Upper lobe of left lung (tissue), 6 donors: ENCODE measurements at regions not wholly inside any gene's neighbourhood (a gene's known extent, or its start where the extent isn't known, plus 50 kb on each side); places are given as distances from the start of the nearest gene placed in this dataset.

Experiments
- ATAC-seq, 2 donors: fragments of 200-7000 bp; cut with Tn5 transposase; one replicate each; pipeline ENCODE4 v1.9.1; 2022; ENCODE audit warnings: mild to moderate bottlenecking in 2 of 2, moderate library complexity in 2 of 2; ENCODE audit not compliant: low FRiP score in 2 of 2
- DNase-seq, 2 donors: peaks; one replicate each; pipeline ENCODE4 v3.0.0-alpha.2; 2019 to 2020
- H3K27ac ChIP-seq, 4 donors: fragments of 200-600 bp; sonication (generic); one replicate each; pipeline ENCODE4 v1.5.1; 2016 to 2019
- H3K27me3 ChIP-seq, 4 donors: fragments of 200-600 bp; sonication (generic); one replicate each; pipeline ENCODE4 v1.5.1; 2017 to 2019
- H3K36me3 ChIP-seq, 4 donors: fragments of 200-600 bp; sonication (generic); one replicate each; pipeline ENCODE4 v1.5.1; 2016 to 2019
- H3K4me1 ChIP-seq, 4 donors: fragments of 200-600 bp; sonication (generic); one replicate each; pipeline ENCODE4 v1.5.1; 2018 to 2019
- H3K4me3 ChIP-seq, 4 donors: fragments of 200-600 bp; sonication (generic); one replicate each; pipeline ENCODE4 v1.5.1; 2017 to 2019; ENCODE audit warnings: mild to moderate bottlenecking in 2 of 4, moderate library complexity in 1 of 4
- H3K9me3 ChIP-seq, 4 donors: fragments of 200-600 bp; sonication (generic); one replicate each; pipeline ENCODE4 v1.5.1; 2018 to 2019
- CTCF ChIP-seq, 6 experiments: fragments of 450-650 bp in 4 of 6; fragments of 200-600 bp in 2 of 6; sonication (generic) in 2 of 6; IDR thresholded peaks; one replicate each; pipeline ENCODE4 v1.5.1; 2016 to 2019; ENCODE audit warnings: antibody characterized with exemption in 6 of 6
- EP300 ChIP-seq, 4 donors: sonication (generic); formaldehyde crosslinking; IDR thresholded peaks; one replicate each; pipeline ENCODE4 v1.5.1; 2017; ENCODE audit warnings: antibody characterized with exemption in 4 of 4, control low read depth in 2 of 4
- POLR2A ChIP-seq, 4 donors: fragments of 450-650 bp; IDR thresholded peaks; one replicate each; pipeline ENCODE4 v1.5.1; 2016 to 2017; ENCODE audit warnings: antibody characterized with exemption in 4 of 4, mild to moderate bottlenecking in 2 of 4
- POLR2AphosphoS5 ChIP-seq, 2 donors: sonication (generic); formaldehyde crosslinking; IDR thresholded peaks; one replicate each; pipeline ENCODE4 v1.5.1; 2017; ENCODE audit warnings: antibody characterized with exemption in 2 of 2
- WGBS, 2 donors: methylation state at CpG; one replicate each; pipeline ENCODE4 v1.1.5; 2017 to 2018; 5-methylcytosine and 5-hydroxymethylcytosine counted together
- donor health status: DM: no; HTN: no; CAD: no; lungs with moderate emphysema.
- donor health status: DM: no; HTN: yes; CAD: no; lungs with severe emphysema.

DNA sequence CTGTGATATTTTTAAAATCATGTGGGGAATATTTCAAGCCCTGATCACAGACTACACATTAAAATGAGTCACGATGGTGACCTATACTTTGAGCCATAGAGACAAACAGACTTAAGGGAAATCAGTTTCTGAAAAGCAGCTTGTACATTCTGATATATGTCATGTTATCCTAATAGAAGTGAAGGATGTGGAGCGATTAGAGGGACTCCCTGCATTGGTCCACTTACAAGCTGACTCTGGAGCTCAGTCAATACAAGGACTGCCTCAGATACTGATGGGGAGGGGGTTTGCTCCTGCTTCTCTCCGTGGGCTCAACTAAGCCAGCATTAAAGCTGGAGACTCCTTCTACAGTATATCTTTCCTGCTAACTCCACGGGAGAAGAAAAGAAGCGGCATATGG lies 173.5 kb downstream of the ALG10B start:
- H3K27me3 ChIP-seq = no peaks in the 10 kb centered on the region
- 70 to 83% methylated on average over 5 of the region's 5 CpGs for WGBS, 2 donors
- H3K4me1 ChIP-seq = no peaks in the 10 kb centered on the region
- H3K4me3 ChIP-seq = no peak overlapping the region
- ATAC-seq (no peak), DNase-seq (no peak)
- H3K27ac ChIP-seq = no peak overlapping the region
- no peaks in the 10 kb centered on the region for H3K36me3 ChIP-seq
- TF ChIP-seq CTCF (IDR thresholded peaks at IDR 0.05) = no peak
- no peak for TF ChIP-seq EP300 (IDR thresholded peaks at IDR 0.05)
- no peak for TF ChIP-seq POLR2AphosphoS5 (IDR thresholded peaks at IDR 0.05)
- no peak for TF ChIP-seq POLR2A (IDR thresholded peaks at IDR 0.05)
- H3K9me3 ChIP-seq = no peaks in the 10 kb centered on the region

DNA sequence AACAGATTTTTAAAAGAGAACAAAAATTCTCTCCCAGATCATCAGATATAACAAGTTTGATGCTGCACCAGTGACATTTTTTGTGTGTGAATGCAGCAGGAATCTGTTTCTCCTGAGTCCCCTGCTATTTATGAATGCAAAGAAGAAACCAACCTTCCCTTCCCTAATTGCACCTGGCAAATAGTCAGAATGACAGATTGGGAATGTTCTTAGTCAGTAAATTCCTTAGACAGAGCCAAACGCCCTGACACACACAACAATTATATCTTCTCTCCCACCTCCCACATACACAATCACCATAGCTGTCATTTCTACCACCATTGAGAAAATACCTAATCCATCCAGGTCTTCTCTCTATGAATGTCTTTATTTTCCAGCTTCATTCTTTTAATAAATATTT lies 174.4 kb downstream of the ALG10B start:
- 41 to 61% methylated on average over 1 of the region's 1 CpG for WGBS, 2 donors
- H3K4me1 ChIP-seq = no peaks in the 10 kb centered on the region
- no peaks in the 10 kb centered on the region for H3K9me3 ChIP-seq
- H3K4me3 ChIP-seq = no peak overlapping the region
- H3K36me3 ChIP-seq = no peaks in the 10 kb centered on the region
- no peak for DNase-seq
- no peak for ATAC-seq
- no peak overlapping the region for H3K27ac ChIP-seq
- TF ChIP-seq POLR2AphosphoS5 (IDR thresholded peaks at IDR 0.05) (no peak), EP300 (IDR thresholded peaks at IDR 0.05) (no peak), POLR2A (IDR thresholded peaks at IDR 0.05) (no peak), CTCF (IDR thresholded peaks at IDR 0.05) (no peak)
- no peaks in the 10 kb centered on the region for H3K27me3 ChIP-seq

DNA sequence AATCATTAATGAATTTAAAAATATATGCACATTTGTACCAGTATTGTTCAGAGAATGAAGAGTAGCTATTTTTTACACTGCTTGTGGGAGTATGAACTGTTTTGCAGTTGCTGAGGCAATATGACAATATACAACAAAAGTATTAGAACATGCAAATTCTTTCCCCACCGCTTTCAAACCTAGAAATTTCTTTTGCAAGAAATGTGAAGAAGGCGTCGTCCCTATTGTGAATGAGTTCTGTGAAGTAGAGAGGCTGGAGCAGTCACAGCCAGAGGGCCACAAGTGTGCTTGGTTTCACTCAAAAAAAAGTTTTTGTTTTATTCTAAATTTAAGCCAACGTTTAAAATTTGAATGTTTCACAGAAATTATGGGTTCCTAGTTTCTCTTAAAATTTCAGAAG lies 184.9 kb downstream of the ALG10B start:
- TF ChIP-seq POLR2AphosphoS5 (IDR thresholded peaks at IDR 0.05) = no peak
- TF ChIP-seq POLR2A (IDR thresholded peaks at IDR 0.05) = no peak
- no peak for TF ChIP-seq CTCF (IDR thresholded peaks at IDR 0.05)
- no peak for TF ChIP-seq EP300 (IDR thresholded peaks at IDR 0.05)
- H3K36me3 ChIP-seq = no peaks in the 10 kb centered on the region
- WGBS, 2 donors = 77 to 82% methylated on average over 4 of the region's 4 CpGs

DNA sequence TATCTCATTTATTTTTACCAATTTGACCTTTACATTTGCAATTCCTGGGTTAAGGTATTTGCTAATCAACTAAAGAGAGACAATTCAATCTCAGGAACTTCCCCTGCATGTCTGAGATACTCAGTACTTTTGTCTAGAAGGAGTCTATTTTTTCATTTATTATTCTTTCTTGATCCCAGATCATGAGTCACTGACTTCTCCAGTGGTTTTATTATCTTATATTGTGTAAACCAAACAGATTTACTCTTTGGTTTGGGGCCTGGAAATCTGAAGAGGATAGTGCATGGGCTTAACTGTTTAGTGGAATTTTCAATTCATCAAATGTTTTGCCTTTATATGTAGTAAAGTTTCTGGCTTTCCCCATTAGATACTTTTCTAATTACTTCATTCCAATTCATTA lies 185.4 kb downstream of the ALG10B start:
- H3K36me3 ChIP-seq = no peaks in the 10 kb centered on the region
- no peak overlapping the region for H3K27ac ChIP-seq
- ATAC-seq (no peak), DNase-seq (no peak)
- H3K4me3 ChIP-seq = no peak overlapping the region
- H3K4me1 ChIP-seq = no peaks in the 10 kb centered on the region
- H3K9me3 ChIP-seq = peaks cover 0 to 5% (median 0%) of the 10 kb centered on the region in 4 donors
- no peak for TF ChIP-seq POLR2AphosphoS5 (IDR thresholded peaks at IDR 0.05)
- TF ChIP-seq EP300 (IDR thresholded peaks at IDR 0.05) = no peak
- H3K27me3 ChIP-seq = no peaks in the 10 kb centered on the region

More for the DNA sequence above, 184.9 kb downstream of the ALG10B start:
- DNase-seq (no peak), ATAC-seq (no peak)
- Histone ChIP-seq H3K4me1 (no peaks in the 10 kb centered on the region), H3K4me3 (no peak overlapping the region), H3K9me3 (peaks cover 0 to 5% (median 0%) of the 10 kb centered on the region in 4 donors), H3K27ac (no peak overlapping the region), H3K27me3 (no peaks in the 10 kb centered on the region)

DNA sequence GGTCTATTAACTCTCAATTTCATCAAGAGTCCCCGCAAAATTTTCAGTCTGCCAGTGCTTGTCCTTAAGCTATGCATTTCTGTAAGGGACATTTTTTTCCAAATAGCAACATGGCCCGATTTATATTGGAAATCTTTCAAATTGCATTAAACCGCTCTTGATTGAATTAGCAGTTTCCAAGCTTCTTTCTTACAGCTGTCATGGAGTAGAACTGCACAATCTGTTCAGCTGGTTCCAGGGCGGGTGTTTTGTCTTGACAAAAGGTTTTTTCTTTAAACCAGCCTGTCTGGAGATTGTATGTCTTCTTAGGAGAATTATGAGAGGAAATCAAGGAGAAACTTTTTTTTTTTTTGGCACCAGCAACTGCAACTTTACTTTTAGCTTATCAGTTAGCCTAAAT lies 185.8 kb downstream of the ALG10B start:
- Histone ChIP-seq H3K27me3 (no peaks in the 10 kb centered on the region), H3K4me1 (no peaks in the 10 kb centered on the region), H3K4me3 (no peak overlapping the region), H3K9me3 (peaks cover 0 to 2% (median 0%) of the 10 kb centered on the region in 4 donors), H3K27ac (no peak overlapping the region), H3K36me3 (no peaks in the 10 kb centered on the region)
- DNase-seq (no peak), ATAC-seq (no peak)
- no peak for TF ChIP-seq EP300 (IDR thresholded peaks at IDR 0.05)
- no peak for TF ChIP-seq POLR2AphosphoS5 (IDR thresholded peaks at IDR 0.05)
- TF ChIP-seq POLR2A (IDR thresholded peaks at IDR 0.05) = no peak
- TF ChIP-seq CTCF (IDR thresholded peaks at IDR 0.05) = no peak
- WGBS, 2 donors = 80 to 83% methylated on average over 4 of the region's 4 CpGs
